ENCODE measurements at regions not wholly inside any gene's neighbourhood (a gene's known extent, or its start where the extent isn't known, plus 50 kb on each side); places are given as distances from the start of the nearest gene placed in this dataset.

DNA sequence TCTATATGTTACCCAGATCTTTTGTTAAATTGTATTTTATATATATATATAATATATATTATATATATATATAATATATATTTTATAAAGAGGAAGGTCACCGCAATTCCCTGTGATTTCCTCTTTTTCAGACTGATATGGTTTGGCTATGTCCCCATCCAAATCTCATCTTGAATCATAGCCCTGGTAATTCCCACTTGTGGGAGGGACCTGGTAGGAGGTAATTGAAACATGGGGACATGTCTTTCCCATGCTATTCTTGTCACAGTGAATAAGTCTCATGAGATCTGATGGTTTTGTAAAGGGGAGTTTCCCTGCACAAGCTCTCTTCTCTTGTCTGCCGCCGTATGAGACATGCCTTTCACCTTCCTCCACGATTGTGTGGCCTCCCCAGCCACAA lies 157.6 kb downstream of the RAB38 start:
- no peaks in the 10 kb centered on the region for H4K20me1 ChIP-seq (replicated peaks; ENCODE audit: insufficient read depth)
- H3K27ac Mint-ChIP-seq = no peak overlapping the region
- H3F3A ChIP-seq (replicated peaks; ENCODE audit: low read depth) = no peaks in the 10 kb centered on the region
- no peaks in the 10 kb centered on the region for H3K79me2 ChIP-seq (replicated peaks; ENCODE audit: insufficient read depth)
- H3K9me2 ChIP-seq (ENCODE audit: insufficient read depth) = no peaks in the 10 kb centered on the region
- no peak overlapping the region for H3K4me2 ChIP-seq
- no peaks in the 10 kb centered on the region; the same call in 2 of the 3 replicates for H3K4me1 Mint-ChIP-seq
- DNase-seq (ENCODE audit: low spot score) (no peak), ATAC-seq (no peak)
- H3K27me3 ChIP-seq (ENCODE audit: insufficient read depth) = no peaks in the 10 kb centered on the region
- H3K36me3 Mint-ChIP-seq (ENCODE audit: low read depth) = no peaks in the 10 kb centered on the region
- H3K27me3 Mint-ChIP-seq (ENCODE audit: insufficient read depth, low read depth, poor library complexity) = no peaks in the 10 kb centered on the region
- H3K36me3 ChIP-seq (ENCODE audit: insufficient read depth) = no peaks in the 10 kb centered on the region
- no peak overlapping the region for H2AFZ ChIP-seq
- H3K4me1 ChIP-seq (ENCODE audit: insufficient read depth) = no peaks in the 10 kb centered on the region
- no peak overlapping the region for H3K27ac ChIP-seq (ENCODE audit: low read depth)
- H3K4me3 ChIP-seq = no peak overlapping the region
- no peak overlapping the region for H3K4me3 Mint-ChIP-seq
- no peaks in the 10 kb centered on the region for H3K9me3 Mint-ChIP-seq
- TF ChIP-seq, protein P1, sequence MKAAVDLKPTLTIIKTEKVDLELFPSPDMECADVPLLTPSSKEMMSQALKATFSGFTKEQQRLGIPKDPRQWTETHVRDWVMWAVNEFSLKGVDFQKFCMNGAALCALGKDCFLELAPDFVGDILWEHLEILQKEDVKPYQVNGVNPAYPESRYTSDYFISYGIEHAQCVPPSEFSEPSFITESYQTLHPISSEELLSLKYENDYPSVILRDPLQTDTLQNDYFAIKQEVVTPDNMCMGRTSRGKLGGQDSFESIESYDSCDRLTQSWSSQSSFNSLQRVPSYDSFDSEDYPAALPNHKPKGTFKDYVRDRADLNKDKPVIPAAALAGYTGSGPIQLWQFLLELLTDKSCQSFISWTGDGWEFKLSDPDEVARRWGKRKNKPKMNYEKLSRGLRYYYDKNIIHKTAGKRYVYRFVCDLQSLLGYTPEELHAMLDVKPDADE (IDR thresholded peaks at IDR 0.05) = no peak
- TF ChIP-seq ZNF331 (CRISPR knock-in tag; IDR thresholded peaks at IDR 0.05; ENCODE audit: low read depth) (no peak), EZH2phosphoT487 (IDR thresholded peaks at IDR 0.05; ENCODE audit: unreplicated experiment) (no peak)

DNA sequence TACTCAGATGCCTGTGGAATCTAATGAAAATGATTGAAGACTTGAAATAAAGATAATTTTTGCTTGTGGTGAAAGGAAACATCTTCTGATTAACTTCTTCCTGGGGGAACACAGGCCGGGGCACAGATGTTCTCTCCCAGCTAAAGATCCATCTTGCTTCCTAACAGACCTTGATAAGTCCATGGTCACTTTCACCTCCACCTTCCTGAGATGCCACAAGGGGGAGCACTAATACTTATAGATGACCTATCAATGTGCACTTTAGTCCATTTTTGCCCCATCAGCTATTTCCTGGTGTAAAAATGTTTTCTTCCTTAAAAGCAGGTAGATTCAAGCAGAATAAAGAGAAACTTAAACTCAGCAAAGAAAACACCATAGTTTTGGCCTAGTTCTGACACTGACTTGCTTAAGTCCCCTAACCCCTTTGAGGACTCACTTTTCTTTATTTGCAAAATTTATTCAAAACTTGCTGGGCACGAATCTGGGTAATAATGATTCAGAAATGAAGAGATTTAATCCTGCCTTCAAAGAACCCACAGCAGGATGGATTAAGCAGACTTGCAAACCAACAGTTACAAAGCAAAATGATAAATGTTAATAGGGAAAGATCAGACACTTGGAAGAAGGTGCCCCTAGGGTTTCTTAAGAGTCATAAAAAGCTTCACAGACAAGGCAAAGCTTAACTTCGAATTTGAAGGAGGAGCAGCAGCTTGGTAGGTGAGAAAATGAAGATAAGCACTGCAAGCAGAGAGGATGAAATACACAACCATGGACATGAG lies 158.7 kb downstream of the RAB38 start:
- Histone ChIP-seq H4K20me1 (replicated peaks; ENCODE audit: insufficient read depth) (no peaks in the 10 kb centered on the region), H3K27me3 (ENCODE audit: insufficient read depth) (no peaks in the 10 kb centered on the region), H3K79me2 (replicated peaks; ENCODE audit: insufficient read depth) (no peaks in the 10 kb centered on the region), H3K9me2 (ENCODE audit: insufficient read depth) (no peaks in the 10 kb centered on the region), H3K4me3 (no peak overlapping the region), H2AFZ (no peak overlapping the region), H3F3A (replicated peaks; ENCODE audit: low read depth) (no peaks in the 10 kb centered on the region), H3K36me3 (ENCODE audit: insufficient read depth) (no peaks in the 10 kb centered on the region), H3K27ac (ENCODE audit: low read depth) (no peak overlapping the region), H3K4me2 (no peak overlapping the region), H3K4me1 (ENCODE audit: insufficient read depth) (no peaks in the 10 kb centered on the region)
- DNase-seq (ENCODE audit: low spot score) = peak; percentile 89
- peak; percentile 84 for ATAC-seq
- no peaks in the 10 kb centered on the region for H3K36me3 Mint-ChIP-seq (ENCODE audit: low read depth)
- no peak overlapping the region for H3K4me3 Mint-ChIP-seq
- TF ChIP-seq, protein P2, sequence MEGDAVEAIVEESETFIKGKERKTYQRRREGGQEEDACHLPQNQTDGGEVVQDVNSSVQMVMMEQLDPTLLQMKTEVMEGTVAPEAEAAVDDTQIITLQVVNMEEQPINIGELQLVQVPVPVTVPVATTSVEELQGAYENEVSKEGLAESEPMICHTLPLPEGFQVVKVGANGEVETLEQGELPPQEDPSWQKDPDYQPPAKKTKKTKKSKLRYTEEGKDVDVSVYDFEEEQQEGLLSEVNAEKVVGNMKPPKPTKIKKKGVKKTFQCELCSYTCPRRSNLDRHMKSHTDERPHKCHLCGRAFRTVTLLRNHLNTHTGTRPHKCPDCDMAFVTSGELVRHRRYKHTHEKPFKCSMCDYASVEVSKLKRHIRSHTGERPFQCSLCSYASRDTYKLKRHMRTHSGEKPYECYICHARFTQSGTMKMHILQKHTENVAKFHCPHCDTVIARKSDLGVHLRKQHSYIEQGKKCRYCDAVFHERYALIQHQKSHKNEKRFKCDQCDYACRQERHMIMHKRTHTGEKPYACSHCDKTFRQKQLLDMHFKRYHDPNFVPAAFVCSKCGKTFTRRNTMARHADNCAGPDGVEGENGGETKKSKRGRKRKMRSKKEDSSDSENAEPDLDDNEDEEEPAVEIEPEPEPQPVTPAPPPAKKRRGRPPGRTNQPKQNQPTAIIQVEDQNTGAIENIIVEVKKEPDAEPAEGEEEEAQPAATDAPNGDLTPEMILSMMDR (conservative IDR thresholded peaks at IDR 0.05; ENCODE audit: low read depth in 2 of 2) = peak; percentile 90 to 95
- no peak for TF ChIP-seq POLR2AphosphoS5 (IDR thresholded peaks at IDR 0.05; ENCODE audit: low read depth)
- no peaks in the 10 kb centered on the region for H3K9me3 Mint-ChIP-seq
- no peaks in the 10 kb centered on the region; the same call in 2 of the 3 replicates for H3K4me1 Mint-ChIP-seq
- H3K27ac Mint-ChIP-seq = no peak overlapping the region
- no peaks in the 10 kb centered on the region for H3K27me3 Mint-ChIP-seq (ENCODE audit: insufficient read depth, low read depth, poor library complexity)

DNA sequence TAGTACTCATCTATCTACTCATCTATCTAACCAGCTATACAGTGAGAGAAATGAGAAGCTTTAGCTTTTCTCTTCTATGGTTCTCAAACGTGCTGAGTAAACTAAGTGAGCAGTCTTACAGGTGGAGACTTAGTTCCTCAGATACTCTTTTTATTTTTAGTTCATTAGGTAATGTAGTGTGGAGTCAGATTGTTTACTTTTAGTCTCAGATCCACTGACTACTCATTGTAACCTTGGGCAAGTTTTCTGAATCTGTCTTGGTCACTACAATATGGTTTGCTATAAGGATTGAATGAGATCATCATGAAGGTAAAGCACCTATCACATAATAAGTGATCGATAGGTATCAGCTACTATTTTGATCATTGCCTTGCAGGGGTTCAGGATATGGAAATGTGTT lies 160.1 kb downstream of the RAB38 start:
- Mint-ChIP-seq H3K27ac (no peak overlapping the region), H3K4me3 (no peak overlapping the region), H3K9me3 (no peaks in the 10 kb centered on the region), H3K36me3 (ENCODE audit: low read depth) (no peaks in the 10 kb centered on the region), H3K27me3 (ENCODE audit: insufficient read depth, low read depth, poor library complexity) (no peaks in the 10 kb centered on the region), H3K4me1 (no peaks in the 10 kb centered on the region; the same call in 2 of the 3 replicates)
- Histone ChIP-seq H3K27me3 (ENCODE audit: insufficient read depth) (no peaks in the 10 kb centered on the region), H3K9me2 (ENCODE audit: insufficient read depth) (no peaks in the 10 kb centered on the region), H2AFZ (no peak overlapping the region), H3F3A (replicated peaks; ENCODE audit: low read depth) (no peaks in the 10 kb centered on the region), H3K4me1 (ENCODE audit: insufficient read depth) (no peaks in the 10 kb centered on the region), H3K4me2 (no peak overlapping the region), H3K4me3 (no peak overlapping the region), H3K27ac (ENCODE audit: low read depth) (no peak overlapping the region), H4K20me1 (replicated peaks; ENCODE audit: insufficient read depth) (no peaks in the 10 kb centered on the region), H3K36me3 (ENCODE audit: insufficient read depth) (no peaks in the 10 kb centered on the region), H3K79me2 (replicated peaks; ENCODE audit: insufficient read depth) (no peaks in the 10 kb centered on the region)
- ATAC-seq (no peak), DNase-seq (ENCODE audit: low spot score) (no peak)
- TF ChIP-seq, protein P2 (conservative IDR thresholded peaks at IDR 0.05; ENCODE audit: low read depth in 2 of 2) = no peak
- TF ChIP-seq, protein P1 (IDR thresholded peaks at IDR 0.05) = no peak
- TF ChIP-seq JUNB (IDR thresholded peaks at IDR 0.05; ENCODE audit: unreplicated experiment) = no peak
- TF ChIP-seq, protein P3, sequence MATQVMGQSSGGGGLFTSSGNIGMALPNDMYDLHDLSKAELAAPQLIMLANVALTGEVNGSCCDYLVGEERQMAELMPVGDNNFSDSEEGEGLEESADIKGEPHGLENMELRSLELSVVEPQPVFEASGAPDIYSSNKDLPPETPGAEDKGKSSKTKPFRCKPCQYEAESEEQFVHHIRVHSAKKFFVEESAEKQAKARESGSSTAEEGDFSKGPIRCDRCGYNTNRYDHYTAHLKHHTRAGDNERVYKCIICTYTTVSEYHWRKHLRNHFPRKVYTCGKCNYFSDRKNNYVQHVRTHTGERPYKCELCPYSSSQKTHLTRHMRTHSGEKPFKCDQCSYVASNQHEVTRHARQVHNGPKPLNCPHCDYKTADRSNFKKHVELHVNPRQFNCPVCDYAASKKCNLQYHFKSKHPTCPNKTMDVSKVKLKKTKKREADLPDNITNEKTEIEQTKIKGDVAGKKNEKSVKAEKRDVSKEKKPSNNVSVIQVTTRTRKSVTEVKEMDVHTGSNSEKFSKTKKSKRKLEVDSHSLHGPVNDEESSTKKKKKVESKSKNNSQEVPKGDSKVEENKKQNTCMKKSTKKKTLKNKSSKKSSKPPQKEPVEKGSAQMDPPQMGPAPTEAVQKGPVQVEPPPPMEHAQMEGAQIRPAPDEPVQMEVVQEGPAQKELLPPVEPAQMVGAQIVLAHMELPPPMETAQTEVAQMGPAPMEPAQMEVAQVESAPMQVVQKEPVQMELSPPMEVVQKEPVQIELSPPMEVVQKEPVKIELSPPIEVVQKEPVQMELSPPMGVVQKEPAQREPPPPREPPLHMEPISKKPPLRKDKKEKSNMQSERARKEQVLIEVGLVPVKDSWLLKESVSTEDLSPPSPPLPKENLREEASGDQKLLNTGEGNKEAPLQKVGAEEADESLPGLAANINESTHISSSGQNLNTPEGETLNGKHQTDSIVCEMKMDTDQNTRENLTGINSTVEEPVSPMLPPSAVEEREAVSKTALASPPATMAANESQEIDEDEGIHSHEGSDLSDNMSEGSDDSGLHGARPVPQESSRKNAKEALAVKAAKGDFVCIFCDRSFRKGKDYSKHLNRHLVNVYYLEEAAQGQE (IDR thresholded peaks at IDR 0.05; ENCODE audit: unreplicated experiment) = no peak

Data from GM23338 (cell line).